ENCODE measurements at regions not wholly inside any gene's neighbourhood (a gene's known extent, or its start where the extent isn't known, plus 50 kb on each side); places are given as distances from the start of the nearest gene placed in this dataset.

- Histone ChIP-seq H3K27me3 (ENCODE audit: control insufficient read depth, insufficient read depth, low read length) (no peaks in the 10 kb centered on the region), H3K4me1 (ENCODE audit: control insufficient read depth in 2 of 3, insufficient read depth in 2 of 3, low read depth in 1 of 3, low read length in 3 of 3) (no peaks in the 10 kb centered on the region), H3K27ac (ENCODE audit: low read depth in 2 of 2, low read length in 2 of 2) (no peak overlapping the region), H3K36me3 (ENCODE audit: control insufficient read depth in 2 of 3, insufficient read depth in 3 of 3, low read length in 3 of 3) (no peaks in the 10 kb centered on the region), H3K4me3 (ENCODE audit: low read length in 3 of 3) (no peak overlapping the region), H3K9ac (ENCODE audit: low read length in 3 of 3) (no peak overlapping the region), H3K9me3 (ENCODE audit: control insufficient read depth in 2 of 3, insufficient read depth in 1 of 3, low read length in 3 of 3) (no peaks in the 10 kb centered on the region)
- DNase-seq (no peak), FAIRE-seq (no peak)
- intact Hi-C loops (cut with DNase I): no loop called here
- no peak for TF ChIP-seq CTCF (IDR thresholded peaks at IDR 0.05; ENCODE audit: borderline replicate concordance, extremely low read depth, insufficient read depth)
These were observed 259.0 kb upstream of the IRX1 start for GRCh38 chr5:3336666-3337065.

- H3K4me3 ChIP-seq (ENCODE audit: low read length in 3 of 3): no peak overlapping the region
- H3K27me3 ChIP-seq (ENCODE audit: control insufficient read depth, insufficient read depth, low read length): no peaks in the 10 kb centered on the region
- intact Hi-C loops (cut with DNase I): no loop called here
- no peak overlapping the region for H3K9ac ChIP-seq (ENCODE audit: low read length in 3 of 3)
- no peaks in the 10 kb centered on the region for H3K9me3 ChIP-seq (ENCODE audit: control insufficient read depth in 2 of 3, insufficient read depth in 1 of 3, low read length in 3 of 3)
- H3K27ac ChIP-seq (ENCODE audit: low read depth in 2 of 2, low read length in 2 of 2): no peak overlapping the region
- H3K4me1 ChIP-seq (ENCODE audit: control insufficient read depth in 2 of 3, insufficient read depth in 2 of 3, low read depth in 1 of 3, low read length in 3 of 3): no peaks in the 10 kb centered on the region
- H3K36me3 ChIP-seq (ENCODE audit: control insufficient read depth in 2 of 3, insufficient read depth in 3 of 3, low read length in 3 of 3): no peaks in the 10 kb centered on the region
- no peak for TF ChIP-seq CTCF (IDR thresholded peaks at IDR 0.05; ENCODE audit: borderline replicate concordance, extremely low read depth, insufficient read depth)
- DNase-seq: no peak
- FAIRE-seq: no peak
These were observed 260.3 kb upstream of the IRX1 start for GRCh38 chr5:3335301-3335700.

- H3K4me1 ChIP-seq (ENCODE audit: control insufficient read depth in 2 of 3, insufficient read depth in 2 of 3, low read depth in 1 of 3, low read length in 3 of 3): no peaks in the 10 kb centered on the region
- intact Hi-C loops (cut with DNase I): no loop called here
- no peak for FAIRE-seq
- no peak overlapping the region for H3K9ac ChIP-seq (ENCODE audit: low read length in 3 of 3)
- H3K36me3 ChIP-seq (ENCODE audit: control insufficient read depth in 2 of 3, insufficient read depth in 3 of 3, low read length in 3 of 3): no peaks in the 10 kb centered on the region
- no peak overlapping the region for H3K27ac ChIP-seq (ENCODE audit: low read depth in 2 of 2, low read length in 2 of 2)
- H3K9me3 ChIP-seq (ENCODE audit: control insufficient read depth in 2 of 3, insufficient read depth in 1 of 3, low read length in 3 of 3): no peaks in the 10 kb centered on the region
- H3K4me3 ChIP-seq (ENCODE audit: low read length in 3 of 3): no peak overlapping the region
- no peaks in the 10 kb centered on the region for H3K27me3 ChIP-seq (ENCODE audit: control insufficient read depth, insufficient read depth, low read length)
- DNase-seq: no peak
- no peak for TF ChIP-seq CTCF (IDR thresholded peaks at IDR 0.05; ENCODE audit: borderline replicate concordance, extremely low read depth, insufficient read depth)
These were observed 261.8 kb upstream of the IRX1 start for GRCh38 chr5:3333836-3334235.

GRCh38 chr5:3333105-3333504, 262.5 kb upstream of the IRX1 start:
- DNase-seq (no peak), FAIRE-seq (no peak)
- no peak for TF ChIP-seq CTCF (IDR thresholded peaks at IDR 0.05; ENCODE audit: borderline replicate concordance, extremely low read depth, insufficient read depth)
- Histone ChIP-seq H3K36me3 (ENCODE audit: control insufficient read depth in 2 of 3, insufficient read depth in 3 of 3, low read length in 3 of 3) (no peaks in the 10 kb centered on the region), H3K4me1 (ENCODE audit: control insufficient read depth in 2 of 3, insufficient read depth in 2 of 3, low read depth in 1 of 3, low read length in 3 of 3) (no peaks in the 10 kb centered on the region), H3K27ac (ENCODE audit: low read depth in 2 of 2, low read length in 2 of 2) (no peak overlapping the region), H3K9ac (ENCODE audit: low read length in 3 of 3) (no peak overlapping the region), H3K4me3 (ENCODE audit: low read length in 3 of 3) (no peak overlapping the region), H3K9me3 (ENCODE audit: control insufficient read depth in 2 of 3, insufficient read depth in 1 of 3, low read length in 3 of 3) (no peaks in the 10 kb centered on the region), H3K27me3 (ENCODE audit: control insufficient read depth, insufficient read depth, low read length) (no peaks in the 10 kb centered on the region)
- intact Hi-C loops (cut with DNase I): no loop called here
